SH-SY5Y (cell line): ENCODE measurements at regions not wholly inside any gene's neighbourhood (a gene's known extent, or its start where the extent isn't known, plus 50 kb on each side); places are given as distances from the start of the nearest gene placed in this dataset.

Source experiments
- GATA2 ChIP-seq: IDR thresholded peaks from 2 replicates; pipeline ENCODE4 v1.6.1; 2011; ENCODE audit warnings: mild to moderate bottlenecking, low read depth, low read length
- GATA3 ChIP-seq: IDR thresholded peaks from 2 replicates; pipeline ENCODE4 v1.6.1; 2011; ENCODE audit warnings: low read depth, mild to moderate bottlenecking, low read length, moderate library complexity

DNA sequence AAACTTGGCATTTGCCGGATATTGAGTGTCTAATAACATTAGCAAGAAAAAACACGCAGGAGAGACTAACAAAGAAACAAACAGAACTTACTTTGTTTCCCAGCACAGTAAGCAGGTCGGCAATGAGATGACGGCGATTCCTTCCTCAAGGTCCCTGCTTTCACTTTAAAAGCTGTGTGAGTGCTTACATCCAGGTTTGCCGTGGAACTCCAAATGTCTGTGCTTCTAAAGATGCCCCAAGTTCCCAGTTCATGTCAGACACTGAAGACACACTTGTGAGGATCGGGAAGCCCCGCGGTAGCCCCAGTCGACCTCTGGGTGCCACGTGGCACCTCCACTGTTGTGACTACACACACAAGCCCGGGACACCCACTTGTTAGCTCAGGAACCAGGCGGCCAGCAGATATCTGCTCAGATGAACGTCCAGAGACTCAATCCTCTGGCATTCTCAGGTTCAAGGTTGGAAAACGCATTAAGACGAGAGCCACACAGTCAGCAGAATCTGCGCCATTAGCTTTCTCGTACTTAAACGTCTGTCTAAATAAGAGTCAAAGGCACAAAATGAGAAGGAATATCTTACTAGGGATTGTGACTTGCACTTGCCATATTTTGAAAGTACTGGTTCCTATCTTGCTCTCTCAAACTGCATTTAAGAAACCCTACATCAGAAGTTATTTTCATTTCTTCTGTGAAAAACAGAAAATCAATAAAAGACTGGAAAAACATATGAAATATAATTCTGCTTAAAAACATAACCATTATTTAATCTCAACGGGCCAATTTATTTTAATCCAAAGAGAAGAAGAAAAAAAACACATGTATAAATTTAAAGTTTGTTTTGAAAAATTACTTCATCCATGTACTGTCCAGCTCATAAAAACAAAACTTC, 207.6 kb upstream of the KLF14 start:
- TF ChIP-seq GATA3 (no peak), GATA2 (no peak)
